Activated CD8-positive, alpha-beta T cell treated with anti-CD3 and anti-CD28 coated beads for 36 hours (primary cell): ENCODE measurements at regions not wholly inside any gene's neighbourhood (a gene's known extent, or its start where the extent isn't known, plus 50 kb on each side); places are given as distances from the start of the nearest gene placed in this dataset.

ENCODE experiments used
- ATAC-seq: fragments of 200-7000 bp; cut with Tn5 transposase; one replicate; pipeline ENCODE4 v1.10.0; 2021; ENCODE audit warnings: mild to moderate bottlenecking, moderate library complexity
- CTCF ChIA-PET: fragments of 350-600 bp; sonication (Branson Sonifier 250); formaldehyde crosslinking; loops from one replicate; lab custom pipeline; 2021; ENCODE audit warnings: antibody characterized with exemption; lab: Charles Lee
- POLR2A ChIA-PET: fragments of 350-600 bp; sonication (Branson Sonifier 250); formaldehyde crosslinking; loops from one replicate; lab custom pipeline; 2021; ENCODE audit warnings: antibody characterized with exemption; lab: Charles Lee
- DNase-seq: peaks from one replicate; pipeline ENCODE4 v3.0.0-alpha.2; 2020
- H3K27ac Mint-ChIP-seq: one replicate; pipeline ENCODE4 v1.8.0; 2021; ENCODE audit warnings: mild to moderate bottlenecking, mixed read lengths
- H3K27me3 Mint-ChIP-seq: one replicate; pipeline ENCODE4 v1.8.0; 2021; ENCODE audit warnings: mixed read lengths
- H3K36me3 Mint-ChIP-seq: one replicate; pipeline ENCODE4 v1.8.0; 2021; ENCODE audit warnings: low read depth, mixed read lengths
- H3K4me1 Mint-ChIP-seq: one replicate; pipeline ENCODE4 v1.8.0; 2021; ENCODE audit warnings: low read depth, mixed read lengths
- H3K4me3 Mint-ChIP-seq: one replicate; pipeline ENCODE4 v1.8.0; 2021; ENCODE audit warnings: mild to moderate bottlenecking, moderate library complexity, mixed read lengths
- H3K9me3 Mint-ChIP-seq: one replicate; pipeline ENCODE4 v1.8.0; 2021; ENCODE audit warnings: mixed read lengths
- CTCF ChIP-seq: fragments of 200-600 bp; IDR thresholded peaks from one replicate; pipeline ENCODE4 v1.8.0; 2022; ENCODE audit warnings: antibody characterized with exemption, mild to moderate bottlenecking
- intact Hi-C: fragments of 100-400 bp; cut with micrococcal nuclease; formaldehyde crosslinking; loops from one replicate; pipeline ENCODE4 v1.10.0; 2022

- ATAC-seq: no peak
These were observed 71.5 kb upstream of the ERG start for GRCh38 chr21:38569733-38570132.

GRCh38 chr21:38570596-38570995 is 72.3 kb upstream of the ERG start:
- POLR2A ChIA-PET: interaction anchor here (1.5 kb wide), 1 partner anchor 13 kb away, joined by 4 read pairs; no protein-coding TSS in a partner anchor
- no peak for DNase-seq
- H3K4me1 Mint-ChIP-seq: no peaks in the 10 kb centered on the region
- H3K27ac Mint-ChIP-seq: no peak overlapping the region
- peaks cover 4% of the 10 kb centered on the region for H3K27me3 Mint-ChIP-seq
- H3K4me3 Mint-ChIP-seq: no peak overlapping the region
- no peaks in the 10 kb centered on the region for H3K9me3 Mint-ChIP-seq
- no peak for ATAC-seq
- CTCF ChIA-PET: no interaction called here
- intact Hi-C loops: no loop called here
- no peaks in the 10 kb centered on the region for H3K36me3 Mint-ChIP-seq
- TF ChIP-seq CTCF: no peak

More at GRCh38 chr21:38569733-38570132, 71.5 kb upstream of the ERG start:
- intact Hi-C loops: no loop called here
- POLR2A ChIA-PET: no interaction called here
- CTCF ChIA-PET: no interaction called here
- H3K4me3 Mint-ChIP-seq: no peak overlapping the region
- H3K9me3 Mint-ChIP-seq: no peaks in the 10 kb centered on the region
- TF ChIP-seq CTCF: no peak
- H3K27ac Mint-ChIP-seq: no peak overlapping the region
- no peaks in the 10 kb centered on the region for H3K4me1 Mint-ChIP-seq
- H3K36me3 Mint-ChIP-seq: no peaks in the 10 kb centered on the region
- no peak for DNase-seq
- peaks cover 8% of the 10 kb centered on the region for H3K27me3 Mint-ChIP-seq

GRCh38 chr21:38574895-38575575 is 76.8 kb upstream of the ERG start:
- H3K27me3 Mint-ChIP-seq: peaks cover 2% of the 10 kb centered on the region

GRCh38 chr21:38577887-38578286 is 79.6 kb upstream of the ERG start:
- CTCF ChIA-PET: no interaction called here
- ATAC-seq (no peak), DNase-seq (no peak)
- no peak overlapping the region for H3K4me3 Mint-ChIP-seq
- no peak for TF ChIP-seq CTCF
- H3K36me3 Mint-ChIP-seq: no peaks in the 10 kb centered on the region
- H3K9me3 Mint-ChIP-seq: no peaks in the 10 kb centered on the region
- H3K4me1 Mint-ChIP-seq: no peaks in the 10 kb centered on the region
- no peaks in the 10 kb centered on the region for H3K27me3 Mint-ChIP-seq
- intact Hi-C loops: no loop called here
- no peak overlapping the region for H3K27ac Mint-ChIP-seq
- POLR2A ChIA-PET: no interaction called here

More at GRCh38 chr21:38574895-38575575, 76.8 kb upstream of the ERG start:
- H3K4me1 Mint-ChIP-seq: no peaks in the 10 kb centered on the region
- H3K36me3 Mint-ChIP-seq: no peaks in the 10 kb centered on the region
- TF ChIP-seq CTCF: no peak
- DNase-seq (no peak), ATAC-seq (no peak)
- intact Hi-C loops: no loop called here
- no peaks in the 10 kb centered on the region for H3K9me3 Mint-ChIP-seq
- no peak overlapping the region for H3K4me3 Mint-ChIP-seq
- ChIA-PET POLR2A (interaction anchor here (0.7 kb wide), 1 partner anchor 20 kb away, joined by 3 read pairs; no protein-coding TSS in a partner anchor), CTCF (no interaction called here)
- no peak overlapping the region for H3K27ac Mint-ChIP-seq

- no peak for DNase-seq
- H3K27me3 Mint-ChIP-seq: peaks cover 5% of the 10 kb centered on the region
- H3K36me3 Mint-ChIP-seq: no peaks in the 10 kb centered on the region
- no peaks in the 10 kb centered on the region for H3K4me1 Mint-ChIP-seq
- H3K27ac Mint-ChIP-seq: no peak overlapping the region
- no peak for ATAC-seq
- TF ChIP-seq CTCF: no peak
- ChIA-PET POLR2A (no interaction called here), CTCF (no interaction called here)
- intact Hi-C loops: no loop called here
- H3K4me3 Mint-ChIP-seq: no peak overlapping the region
- H3K9me3 Mint-ChIP-seq: no peaks in the 10 kb centered on the region
These were observed 92.4 kb upstream of the ERG start for GRCh38 chr21:38590449-38591217.
